Uterus (tissue), 2 donors: ENCODE measurements at regions not wholly inside any gene's neighbourhood (a gene's known extent, or its start where the extent isn't known, plus 50 kb on each side); places are given as distances from the start of the nearest gene placed in this dataset.

Experiments
- POLR2A ChIP-seq, 2 donors: fragments of 450-650 bp; IDR thresholded peaks; one replicate each; pipeline ENCODE4 v1.6.1; 2016; ENCODE audit warnings: antibody characterized with exemption in 2 of 2, mild to moderate bottlenecking in 1 of 2, moderate library complexity in 1 of 2
- TF ChIP-seq, protein P1 (sequence below), 4 experiments: fragments of 200-600 bp in 2 of 4; fragments of 450-650 bp in 2 of 4; sonication (generic) in 2 of 4; IDR thresholded peaks; one replicate each; pipeline ENCODE4 v1.5.1; 2016 to 2019; ENCODE audit warnings: antibody characterized with exemption in 4 of 4, mild to moderate bottlenecking in 2 of 4, moderate library complexity in 1 of 4

DNA sequence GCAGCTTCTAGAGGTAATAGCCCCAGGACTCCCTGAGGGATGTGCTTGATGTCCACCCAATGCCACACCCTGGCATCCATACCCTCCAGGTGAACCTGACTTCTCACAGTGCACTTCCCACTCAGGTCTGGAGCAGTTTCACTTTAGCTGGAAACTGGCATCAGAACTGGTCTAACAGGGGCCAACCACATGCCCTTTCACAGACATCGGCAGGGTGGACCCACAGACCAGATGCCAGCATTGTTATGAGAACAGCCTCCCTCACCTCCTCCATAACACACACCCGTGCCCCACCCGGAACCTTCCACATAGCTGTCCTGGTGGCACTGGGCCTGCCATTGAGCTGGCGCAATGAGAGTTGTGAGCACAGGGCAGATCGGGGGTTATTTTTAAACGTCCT, 77.4 kb upstream of the GPR12 start:
- TF ChIP-seq, protein P1, sequence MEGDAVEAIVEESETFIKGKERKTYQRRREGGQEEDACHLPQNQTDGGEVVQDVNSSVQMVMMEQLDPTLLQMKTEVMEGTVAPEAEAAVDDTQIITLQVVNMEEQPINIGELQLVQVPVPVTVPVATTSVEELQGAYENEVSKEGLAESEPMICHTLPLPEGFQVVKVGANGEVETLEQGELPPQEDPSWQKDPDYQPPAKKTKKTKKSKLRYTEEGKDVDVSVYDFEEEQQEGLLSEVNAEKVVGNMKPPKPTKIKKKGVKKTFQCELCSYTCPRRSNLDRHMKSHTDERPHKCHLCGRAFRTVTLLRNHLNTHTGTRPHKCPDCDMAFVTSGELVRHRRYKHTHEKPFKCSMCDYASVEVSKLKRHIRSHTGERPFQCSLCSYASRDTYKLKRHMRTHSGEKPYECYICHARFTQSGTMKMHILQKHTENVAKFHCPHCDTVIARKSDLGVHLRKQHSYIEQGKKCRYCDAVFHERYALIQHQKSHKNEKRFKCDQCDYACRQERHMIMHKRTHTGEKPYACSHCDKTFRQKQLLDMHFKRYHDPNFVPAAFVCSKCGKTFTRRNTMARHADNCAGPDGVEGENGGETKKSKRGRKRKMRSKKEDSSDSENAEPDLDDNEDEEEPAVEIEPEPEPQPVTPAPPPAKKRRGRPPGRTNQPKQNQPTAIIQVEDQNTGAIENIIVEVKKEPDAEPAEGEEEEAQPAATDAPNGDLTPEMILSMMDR (IDR thresholded peaks at IDR 0.05), result no peak
- no peak for TF ChIP-seq POLR2A (IDR thresholded peaks at IDR 0.05)
